K562 (cell line): ENCODE measurements at regions not wholly inside any gene's neighbourhood (a gene's known extent, or its start where the extent isn't known, plus 50 kb on each side); places are given as distances from the start of the nearest gene placed in this dataset.

Experiments
- ELF1 ChIP-seq: fragments of 200-800 bp; sonication (Bioruptor generic); IDR thresholded peaks from 2 replicates; pipeline ENCODE4 v1.6.1; 2016; ENCODE audit warnings: missing genetic modification characterization, missing compliant biosample characterization
- JUNB ChIP-seq: fragments of 450-650 bp; formaldehyde crosslinking; conservative IDR thresholded peaks from 2 replicates; pipeline ENCODE4 v1.4.0; 2020; ENCODE audit warnings: mild to moderate bottlenecking
- POLR2A ChIP-seq: fragments of 450-650 bp; conservative IDR thresholded peaks from 2 replicates; pipeline ENCODE4 v1.6.1; 2016
- POLR2AphosphoS5 ChIP-seq: IDR thresholded peaks from 2 replicates; pipeline ENCODE4 v1.6.1; 2011; ENCODE audit warnings: mild to moderate bottlenecking, low read depth, low read length, moderate library complexity; ENCODE audit not compliant: control insufficient read depth, insufficient read depth
- TRIM24 ChIP-seq, 2 experiments: fragments of 450-650 bp; IDR thresholded peaks; 2 replicates each; pipeline ENCODE4 v1.6.1; 2016
- TF ChIP-seq, protein P1 (sequence below), 3 experiments: IDR thresholded peaks in 2 of 3; conservative IDR thresholded peaks in 1 of 3; 2 replicates each; pipeline ENCODE4 v1.5.1; 2011 to 2012; ENCODE audit warnings: low read length in 3 of 3, mild to moderate bottlenecking in 3 of 3, control low read depth in 2 of 3, improper control_type of control experiment in 1 of 3, inconsistent platforms in 1 of 3, low read depth in 1 of 3, mixed read lengths in 1 of 3, moderate library complexity in 1 of 3; ENCODE audit not compliant: insufficient read depth in 2 of 3
- TF ChIP-seq, protein P2 (sequence below): fragments of 250-450 bp; sonication (Bioruptor Pico); IDR thresholded peaks from 2 replicates; pipeline ENCODE4 v1.9.0; 2021; ENCODE audit warnings: mild to moderate bottlenecking
- TF ChIP-seq, protein P3 (sequence below): sonication (generic); formaldehyde crosslinking; IDR thresholded peaks from 2 replicates; pipeline ENCODE4 v1.9.0; 2022; ENCODE audit warnings: mild to moderate bottlenecking, missing genetic modification reagents
- TF ChIP-seq, protein P4 (sequence below): sonication (generic); formaldehyde crosslinking; IDR thresholded peaks from 2 replicates; pipeline ENCODE4 v1.8.1; 2022; ENCODE audit warnings: missing genetic modification reagents

DNA sequence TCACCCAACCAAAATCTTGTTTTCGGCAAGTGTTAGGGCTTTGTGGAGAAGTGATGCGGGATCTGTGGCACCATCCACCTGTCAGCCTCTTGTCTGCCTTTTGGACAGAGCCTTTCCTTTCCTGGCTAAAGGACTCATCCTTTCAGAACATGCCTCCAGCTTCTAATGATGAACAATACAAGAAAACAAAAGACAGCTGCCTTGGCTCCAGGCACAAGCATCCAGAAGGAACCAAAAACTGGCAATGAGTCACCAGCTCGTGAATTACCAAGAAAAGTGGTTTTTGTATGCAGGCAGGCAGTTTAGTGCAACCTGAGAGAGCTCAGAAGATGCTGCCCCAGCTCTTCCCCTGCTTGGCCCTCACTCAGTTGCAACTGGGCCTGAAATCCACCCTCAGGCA lies 84.6 kb upstream of the NAMPT start:
- TF ChIP-seq, protein P1, sequence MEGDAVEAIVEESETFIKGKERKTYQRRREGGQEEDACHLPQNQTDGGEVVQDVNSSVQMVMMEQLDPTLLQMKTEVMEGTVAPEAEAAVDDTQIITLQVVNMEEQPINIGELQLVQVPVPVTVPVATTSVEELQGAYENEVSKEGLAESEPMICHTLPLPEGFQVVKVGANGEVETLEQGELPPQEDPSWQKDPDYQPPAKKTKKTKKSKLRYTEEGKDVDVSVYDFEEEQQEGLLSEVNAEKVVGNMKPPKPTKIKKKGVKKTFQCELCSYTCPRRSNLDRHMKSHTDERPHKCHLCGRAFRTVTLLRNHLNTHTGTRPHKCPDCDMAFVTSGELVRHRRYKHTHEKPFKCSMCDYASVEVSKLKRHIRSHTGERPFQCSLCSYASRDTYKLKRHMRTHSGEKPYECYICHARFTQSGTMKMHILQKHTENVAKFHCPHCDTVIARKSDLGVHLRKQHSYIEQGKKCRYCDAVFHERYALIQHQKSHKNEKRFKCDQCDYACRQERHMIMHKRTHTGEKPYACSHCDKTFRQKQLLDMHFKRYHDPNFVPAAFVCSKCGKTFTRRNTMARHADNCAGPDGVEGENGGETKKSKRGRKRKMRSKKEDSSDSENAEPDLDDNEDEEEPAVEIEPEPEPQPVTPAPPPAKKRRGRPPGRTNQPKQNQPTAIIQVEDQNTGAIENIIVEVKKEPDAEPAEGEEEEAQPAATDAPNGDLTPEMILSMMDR (IDR thresholded peaks at IDR 0.05 in 2 of 3, conservative IDR thresholded peaks at IDR 0.05 in 1 of 3; ENCODE audit: insufficient read depth in 2 of 3, low read depth in 1 of 3, low read length in 3 of 3), result no peak
- TF ChIP-seq POLR2A (no peak), TRIM24 (IDR thresholded peaks at IDR 0.05) (no peak), POLR2AphosphoS5 (no peak), JUNB (CRISPR knock-in tag) (no peak), ELF1 (no peak)
- TF ChIP-seq, protein P2, sequence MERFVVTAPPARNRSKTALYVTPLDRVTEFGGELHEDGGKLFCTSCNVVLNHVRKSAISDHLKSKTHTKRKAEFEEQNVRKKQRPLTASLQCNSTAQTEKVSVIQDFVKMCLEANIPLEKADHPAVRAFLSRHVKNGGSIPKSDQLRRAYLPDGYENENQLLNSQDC (CRISPR knock-in tag), result no peak
- TF ChIP-seq, protein P3, sequence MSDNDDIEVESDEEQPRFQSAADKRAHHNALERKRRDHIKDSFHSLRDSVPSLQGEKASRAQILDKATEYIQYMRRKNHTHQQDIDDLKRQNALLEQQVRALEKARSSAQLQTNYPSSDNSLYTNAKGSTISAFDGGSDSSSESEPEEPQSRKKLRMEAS (CRISPR knock-in tag), result no peak
- TF ChIP-seq, protein P4, sequence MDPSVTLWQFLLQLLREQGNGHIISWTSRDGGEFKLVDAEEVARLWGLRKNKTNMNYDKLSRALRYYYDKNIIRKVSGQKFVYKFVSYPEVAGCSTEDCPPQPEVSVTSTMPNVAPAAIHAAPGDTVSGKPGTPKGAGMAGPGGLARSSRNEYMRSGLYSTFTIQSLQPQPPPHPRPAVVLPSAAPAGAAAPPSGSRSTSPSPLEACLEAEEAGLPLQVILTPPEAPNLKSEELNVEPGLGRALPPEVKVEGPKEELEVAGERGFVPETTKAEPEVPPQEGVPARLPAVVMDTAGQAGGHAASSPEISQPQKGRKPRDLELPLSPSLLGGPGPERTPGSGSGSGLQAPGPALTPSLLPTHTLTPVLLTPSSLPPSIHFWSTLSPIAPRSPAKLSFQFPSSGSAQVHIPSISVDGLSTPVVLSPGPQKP, result no peak
